Tibial artery (tissue), 4 donors: ENCODE measurements at regions not wholly inside any gene's neighbourhood (a gene's known extent, or its start where the extent isn't known, plus 50 kb on each side); places are given as distances from the start of the nearest gene placed in this dataset.

Experiments used
- DNase-seq, 2 donors: peaks; one replicate each; pipeline ENCODE4 v3.0.0-alpha.2; 2019
- H3K27ac ChIP-seq, 2 donors: fragments of 200-600 bp; sonication (generic) in 1 of 2; 1 replicate in 1 of 2; 2 replicates in 1 of 2; pipeline ENCODE4 v1.5.1; 2018 to 2019; ENCODE audit warnings: mild to moderate bottlenecking in 1 of 2
- H3K27me3 ChIP-seq, 2 donors: fragments of 200-600 bp; sonication (generic) in 1 of 2; one replicate each; pipeline versions ENCODE4 v1.5.1 to v1.6.0; 2016 to 2019
- H3K36me3 ChIP-seq, 3 donors: fragments of 200-600 bp; sonication (generic) in 2 of 3; one replicate each; pipeline ENCODE4 v1.5.1; 2016 to 2019; ENCODE audit warnings: mild to moderate bottlenecking in 2 of 3
- H3K4me1 ChIP-seq, 4 donors: fragments of 200-600 bp; sonication (generic) in 2 of 4; 1 replicate in 3 of 4; 2 replicates in 1 of 4; pipeline ENCODE4 v1.5.1; 2016 to 2019
- H3K4me3 ChIP-seq, 2 donors: fragments of 200-600 bp; sonication (generic) in 1 of 2; 1 replicate in 1 of 2; 2 replicates in 1 of 2; pipeline ENCODE4 v1.5.1; 2018 to 2019; ENCODE audit warnings: mild to moderate bottlenecking in 2 of 2
- H3K9me3 ChIP-seq, 3 donors: fragments of 200-600 bp; sonication (generic) in 1 of 3; one replicate each; pipeline ENCODE4 v1.5.1; 2016 to 2019
- CTCF ChIP-seq, 2 experiments: fragments of 200-600 bp in 1 of 2; fragments of 450-650 bp in 1 of 2; IDR thresholded peaks; one replicate each; pipeline ENCODE4 v1.5.1; 2017 to 2019; ENCODE audit warnings: antibody characterized with exemption in 2 of 2, mild to moderate bottlenecking in 1 of 2, moderate library complexity in 1 of 2
- intact Hi-C: fragments of 100-400 bp; cut with DNase I; formaldehyde crosslinking; loops from one replicate; pipeline ENCODE4 v1.15.0; 2023; ENCODE audit warnings: low total_unique reads

DNA sequence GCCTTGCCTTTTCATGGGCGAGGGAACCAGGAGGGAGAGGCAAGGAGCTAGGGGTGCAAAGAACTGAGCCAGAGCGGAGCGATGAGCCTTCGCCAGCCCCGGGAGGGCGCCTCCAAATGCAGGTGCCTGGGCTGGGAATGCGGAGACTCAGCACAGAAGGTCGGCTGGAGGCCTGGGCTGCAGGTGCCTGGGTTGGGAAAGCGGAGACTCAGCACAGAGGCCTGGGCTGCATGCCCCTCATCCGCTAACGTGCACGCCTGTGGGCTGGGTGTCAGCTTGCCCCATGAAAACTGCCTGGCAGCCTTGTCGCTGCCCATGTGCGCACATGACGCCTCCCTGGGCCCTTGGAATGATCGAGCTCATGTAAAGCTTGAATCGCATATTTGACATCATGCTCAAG is 51.8 kb downstream of the POM121L12 start:
- no peak overlapping the region for H3K27ac ChIP-seq
- no peaks in the 10 kb centered on the region for H3K36me3 ChIP-seq
- peaks cover 0 to 6% (median 0%) of the 10 kb centered on the region in 3 donors for H3K9me3 ChIP-seq
- H3K4me1 ChIP-seq, result no peaks in the 10 kb centered on the region
- H3K27me3 ChIP-seq, result no peaks in the 10 kb centered on the region
- no peak for TF ChIP-seq CTCF (IDR thresholded peaks at IDR 0.05)
- intact Hi-C loops, result no loop called here
- H3K4me3 ChIP-seq, result no peak overlapping the region
- no peak for DNase-seq

DNA sequence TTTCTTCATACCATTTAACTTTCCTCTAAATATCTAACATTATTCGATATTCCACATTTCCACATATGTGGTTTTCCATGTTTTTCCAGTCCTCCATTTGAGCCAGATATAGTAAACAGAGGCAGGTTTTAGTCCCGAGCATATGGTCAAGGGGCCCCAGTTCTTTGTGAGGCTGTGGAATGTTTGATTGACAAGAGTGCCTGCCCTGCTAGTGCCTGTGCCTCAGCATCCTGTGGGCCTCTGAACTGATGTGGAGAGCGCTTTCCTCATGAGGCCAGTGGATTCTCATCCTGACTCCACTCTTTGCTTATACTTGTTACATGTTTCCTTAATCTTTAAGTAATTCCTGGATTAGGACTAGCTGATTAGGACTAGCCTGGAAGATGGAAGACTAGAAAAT is 58.8 kb downstream of the POM121L12 start:
- H3K27me3 ChIP-seq, result no peaks in the 10 kb centered on the region
- no peaks in the 10 kb centered on the region for H3K4me1 ChIP-seq
- DNase-seq, result no peak
- no peak overlapping the region for H3K4me3 ChIP-seq
- H3K27ac ChIP-seq, result no peak overlapping the region
- no peak for TF ChIP-seq CTCF (IDR thresholded peaks at IDR 0.05)
- no peaks in the 10 kb centered on the region for H3K36me3 ChIP-seq
- H3K9me3 ChIP-seq, result no peaks in the 10 kb centered on the region
- intact Hi-C loops, result no loop called here

DNA sequence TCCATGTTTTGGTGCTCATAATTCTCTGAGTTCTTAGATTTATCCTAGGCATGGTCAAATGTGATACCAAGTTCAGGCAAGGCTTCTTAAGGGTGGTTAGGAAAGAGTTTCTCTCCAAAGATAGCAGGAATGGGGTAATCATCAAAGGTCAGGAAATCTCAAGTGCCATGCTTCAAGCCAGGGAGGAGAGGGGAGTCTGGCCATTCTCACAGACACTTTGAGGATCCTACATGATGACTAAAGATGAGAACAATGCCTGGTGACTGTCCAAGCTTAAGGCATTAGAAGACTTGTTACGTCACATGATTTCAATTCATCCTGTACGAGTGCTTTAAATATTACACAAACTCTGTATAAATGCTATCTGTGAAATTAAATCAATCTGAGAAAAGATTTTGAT is 59.4 kb downstream of the POM121L12 start:
- Histone ChIP-seq H3K27me3 (no peaks in the 10 kb centered on the region), H3K27ac (no peak overlapping the region), H3K4me3 (no peak overlapping the region), H3K36me3 (no peaks in the 10 kb centered on the region), H3K4me1 (no peaks in the 10 kb centered on the region), H3K9me3 (no peaks in the 10 kb centered on the region)
- intact Hi-C loops, result no loop called here
- DNase-seq, result no peak
- TF ChIP-seq CTCF (IDR thresholded peaks at IDR 0.05), result no peak

DNA sequence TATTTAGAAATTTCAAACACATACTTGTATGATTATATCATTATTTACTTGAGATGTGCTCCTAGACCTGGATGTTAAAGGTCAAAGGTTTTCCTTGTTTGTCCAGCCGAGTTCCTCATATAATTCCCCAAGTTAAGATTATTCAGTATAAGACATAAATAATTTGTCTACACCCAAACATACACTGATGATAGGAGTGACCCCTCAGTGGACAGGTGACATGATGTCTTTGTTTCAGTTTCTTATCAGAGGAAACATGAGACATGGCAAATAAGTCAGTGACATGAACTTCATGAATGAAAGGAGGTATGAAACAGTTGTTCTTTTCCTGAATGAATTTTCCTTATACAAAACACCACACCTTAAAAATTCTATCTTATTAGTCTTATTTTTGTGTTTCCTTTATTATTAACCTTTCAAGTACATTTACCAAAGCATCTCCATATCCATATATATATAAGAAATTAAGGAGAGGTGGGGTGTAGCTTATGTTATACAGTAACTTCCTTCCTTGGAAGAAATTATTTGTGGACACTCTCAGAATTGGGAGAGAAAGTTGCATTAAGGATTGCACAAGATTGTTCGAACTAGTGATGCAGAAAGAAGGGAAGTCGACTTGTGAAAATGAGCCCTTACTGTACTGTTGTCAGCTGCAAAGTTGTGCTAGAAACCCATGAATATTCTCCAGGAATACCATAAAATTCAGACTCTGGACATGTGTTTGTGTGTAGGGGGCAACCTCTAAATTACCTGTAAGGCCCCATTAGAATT is 60.5 kb downstream of the POM121L12 start:
- intact Hi-C loops, result no loop called here
- Histone ChIP-seq H3K4me1 (no peaks in the 10 kb centered on the region), H3K9me3 (no peaks in the 10 kb centered on the region), H3K4me3 (no peak overlapping the region), H3K27ac (no peak overlapping the region), H3K27me3 (no peaks in the 10 kb centered on the region), H3K36me3 (no peaks in the 10 kb centered on the region)
- no peak for TF ChIP-seq CTCF (IDR thresholded peaks at IDR 0.05)
- no peak for DNase-seq

DNA sequence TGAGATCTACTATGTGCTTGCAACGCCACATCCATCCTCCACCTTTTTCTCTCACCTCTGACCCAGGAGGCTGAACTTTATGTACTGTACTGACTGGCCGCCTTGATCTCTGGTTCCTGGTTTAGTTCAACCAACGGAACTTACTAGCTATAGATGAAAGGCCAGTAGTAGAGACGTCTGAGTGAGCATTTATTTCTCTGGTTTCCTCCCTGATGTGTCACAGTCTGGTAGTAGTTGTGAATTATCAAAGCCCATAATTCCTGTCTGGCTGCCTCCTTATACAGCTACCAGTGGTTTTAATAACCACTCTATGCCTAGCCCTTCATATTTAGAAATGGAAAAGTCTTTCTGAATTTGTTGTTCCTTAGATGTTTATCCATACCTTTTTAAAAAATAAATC is 64.7 kb downstream of the POM121L12 start:
- no peak for DNase-seq
- no peak overlapping the region for H3K4me3 ChIP-seq
- no peaks in the 10 kb centered on the region for H3K4me1 ChIP-seq
- H3K27ac ChIP-seq, result no peak overlapping the region
- H3K27me3 ChIP-seq, result no peaks in the 10 kb centered on the region
- intact Hi-C loops, result no loop called here
- H3K36me3 ChIP-seq, result no peaks in the 10 kb centered on the region
- H3K9me3 ChIP-seq, result no peaks in the 10 kb centered on the region
- TF ChIP-seq CTCF (IDR thresholded peaks at IDR 0.05), result no peak

DNA sequence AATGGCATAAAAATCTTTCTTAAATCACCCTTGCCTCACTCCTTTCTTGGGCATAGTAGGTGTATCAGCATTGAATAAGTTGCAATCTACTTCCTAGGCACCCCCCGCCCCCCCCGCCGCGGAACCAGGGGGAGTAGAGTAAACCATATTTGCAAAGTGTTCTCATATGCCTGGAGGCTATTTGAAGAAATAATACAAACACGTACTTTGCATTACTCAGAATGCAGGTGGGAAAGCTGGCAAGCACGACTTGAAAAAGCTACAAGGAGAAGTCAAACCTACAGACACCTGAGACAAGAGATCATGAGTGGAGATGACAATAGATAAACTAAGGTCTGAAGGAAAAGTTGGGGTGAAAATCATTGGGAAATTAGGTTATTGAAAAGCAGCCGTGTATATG is 65.6 kb downstream of the POM121L12 start:
- intact Hi-C loops, result no loop called here

More for the DNA sequence above, 65.6 kb downstream of the POM121L12 start:
- H3K9me3 ChIP-seq, result no peaks in the 10 kb centered on the region
- H3K4me3 ChIP-seq, result no peak overlapping the region
- H3K4me1 ChIP-seq, result no peaks in the 10 kb centered on the region
- no peak overlapping the region for H3K27ac ChIP-seq
- DNase-seq, result no peak
- no peaks in the 10 kb centered on the region for H3K27me3 ChIP-seq
- TF ChIP-seq CTCF (IDR thresholded peaks at IDR 0.05), result no peak
- H3K36me3 ChIP-seq, result no peaks in the 10 kb centered on the region
